ENCODE measurements at regions not wholly inside any gene's neighbourhood (a gene's known extent, or its start where the extent isn't known, plus 50 kb on each side); places are given as distances from the start of the nearest gene placed in this dataset.

DNA sequence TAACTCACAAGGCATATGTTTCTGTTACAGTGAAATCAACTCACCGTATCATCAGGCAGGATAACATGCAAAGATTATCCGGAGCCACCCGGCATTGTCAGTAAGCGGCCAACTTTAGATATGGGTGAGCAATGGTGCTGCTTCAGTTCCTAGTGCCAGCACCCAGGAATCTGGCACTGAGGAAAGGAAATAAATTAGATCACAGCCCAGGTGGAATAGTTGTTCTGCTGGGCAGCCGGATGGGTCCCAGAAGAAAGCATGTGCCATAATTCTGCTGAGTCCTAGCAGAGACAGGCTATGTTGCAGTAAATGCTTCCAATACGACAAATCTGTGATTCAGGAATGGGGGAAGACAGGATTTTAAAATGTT lies 183.6 kb upstream of the SPTLC3 start:
- Histone ChIP-seq H3K27ac (ENCODE audit: low read length in 2 of 2) (no peak overlapping the region), H3K9me3 (ENCODE audit: control extremely low read depth in 1 of 3, control insufficient read depth in 2 of 3, insufficient read depth in 1 of 3, low read length in 2 of 3) (no peaks in the 10 kb centered on the region), H3K79me2 (ENCODE audit: control insufficient read depth, insufficient read depth, low read length) (no peaks in the 10 kb centered on the region), H4K20me1 (ENCODE audit: control insufficient read depth, insufficient read depth, low read length, poor library complexity, severe bottlenecking) (no peaks in the 10 kb centered on the region), H3K9ac (ENCODE audit: low read length) (no peak overlapping the region), H2AFZ (ENCODE audit: insufficient read depth, low read depth, low read length, poor library complexity, severe bottlenecking) (no peak overlapping the region), H3K36me3 (replicated peaks in 1 of 2; ENCODE audit: control extremely low read depth in 1 of 2, control insufficient read depth in 1 of 2, extremely low read depth in 1 of 2, insufficient read depth in 2 of 2, low read length in 1 of 2) (no peaks in the 10 kb centered on the region), H3K4me1 (ENCODE audit: control insufficient read depth in 2 of 2, insufficient read depth in 2 of 2, low read length in 2 of 2) (no peaks in the 10 kb centered on the region), H3K4me2 (replicated peaks; ENCODE audit: low read depth, low read length, poor library complexity, severe bottlenecking) (no peak overlapping the region), H3K4me3 (ENCODE audit: control extremely low read depth in 1 of 5, extremely low read depth in 1 of 5, insufficient read depth in 1 of 5, low read depth in 2 of 5, low read length in 4 of 5) (no peak overlapping the region), H3K27me3 (replicated peaks in 1 of 4; ENCODE audit: control extremely low read depth in 1 of 4, control insufficient read depth in 3 of 4, insufficient read depth in 4 of 4, low read length in 3 of 4) (no peaks in the 10 kb centered on the region)
- intact Hi-C loops (cut with micrococcal nuclease) = no loop called here
- 85% methylated on average over 6 of the region's 6 CpGs for WGBS (ENCODE audit: insufficient coverage)
- no peaks in the 10 kb centered on the region for H3K4me1 Mint-ChIP-seq
- no peak for DNase-seq
- ChIA-PET CTCF (no interaction called here), POLR2A (no interaction called here)
- ATAC-seq (ENCODE audit: low read depth) = no peak
- H3K4me3 Mint-ChIP-seq = no peak overlapping the region
- TF ChIP-seq EZH2 (IDR thresholded peaks at IDR 0.05; ENCODE audit: borderline replicate concordance, insufficient read depth, low read depth, low read length, poor library complexity, severe bottlenecking) = no peak
- TF ChIP-seq, protein P1, sequence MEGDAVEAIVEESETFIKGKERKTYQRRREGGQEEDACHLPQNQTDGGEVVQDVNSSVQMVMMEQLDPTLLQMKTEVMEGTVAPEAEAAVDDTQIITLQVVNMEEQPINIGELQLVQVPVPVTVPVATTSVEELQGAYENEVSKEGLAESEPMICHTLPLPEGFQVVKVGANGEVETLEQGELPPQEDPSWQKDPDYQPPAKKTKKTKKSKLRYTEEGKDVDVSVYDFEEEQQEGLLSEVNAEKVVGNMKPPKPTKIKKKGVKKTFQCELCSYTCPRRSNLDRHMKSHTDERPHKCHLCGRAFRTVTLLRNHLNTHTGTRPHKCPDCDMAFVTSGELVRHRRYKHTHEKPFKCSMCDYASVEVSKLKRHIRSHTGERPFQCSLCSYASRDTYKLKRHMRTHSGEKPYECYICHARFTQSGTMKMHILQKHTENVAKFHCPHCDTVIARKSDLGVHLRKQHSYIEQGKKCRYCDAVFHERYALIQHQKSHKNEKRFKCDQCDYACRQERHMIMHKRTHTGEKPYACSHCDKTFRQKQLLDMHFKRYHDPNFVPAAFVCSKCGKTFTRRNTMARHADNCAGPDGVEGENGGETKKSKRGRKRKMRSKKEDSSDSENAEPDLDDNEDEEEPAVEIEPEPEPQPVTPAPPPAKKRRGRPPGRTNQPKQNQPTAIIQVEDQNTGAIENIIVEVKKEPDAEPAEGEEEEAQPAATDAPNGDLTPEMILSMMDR (IDR thresholded peaks at IDR 0.05) = no peak
- no peaks in the 10 kb centered on the region for H3K27me3 Mint-ChIP-seq
- peaks cover under 1% of the 10 kb centered on the region for H3K9me3 Mint-ChIP-seq (ENCODE audit: insufficient read depth)
- no peak overlapping the region for H3K27ac Mint-ChIP-seq

DNA sequence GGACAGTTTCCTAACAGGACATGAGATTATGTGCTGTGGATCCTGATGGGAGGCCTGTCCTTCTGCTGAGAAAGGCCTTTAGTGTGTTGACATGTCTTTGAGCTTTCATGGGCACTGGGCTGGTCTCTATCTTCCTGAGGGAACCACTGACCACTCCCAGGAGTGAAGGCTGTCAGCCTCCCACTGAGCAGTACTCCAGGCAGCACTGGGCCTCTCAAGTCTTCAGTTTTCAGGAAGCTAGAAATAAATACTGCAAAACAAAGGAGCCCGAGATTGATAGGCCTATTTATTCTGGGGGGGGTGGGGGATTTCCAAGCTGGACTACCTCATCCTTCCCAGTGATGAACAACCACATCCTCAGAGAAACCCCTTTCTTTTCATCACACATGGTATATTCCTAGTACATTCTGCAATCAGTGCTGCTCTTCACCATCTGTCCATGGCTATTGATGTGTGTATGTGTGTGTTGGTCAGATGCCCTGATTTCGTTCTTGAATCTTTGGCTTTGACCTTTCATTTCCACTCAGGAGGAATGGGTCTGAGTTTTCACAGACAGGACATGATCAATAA lies 180.9 kb upstream of the SPTLC3 start:
- no peaks in the 10 kb centered on the region for H3K79me2 ChIP-seq (ENCODE audit: control insufficient read depth, insufficient read depth, low read length)
- TF ChIP-seq, protein P1 (IDR thresholded peaks at IDR 0.05) = no peak
- no peak for TF ChIP-seq EZH2 (IDR thresholded peaks at IDR 0.05; ENCODE audit: borderline replicate concordance, insufficient read depth, low read depth, low read length, poor library complexity, severe bottlenecking)
- H3K9ac ChIP-seq (ENCODE audit: low read length) = no peak overlapping the region
- no peak for DNase-seq
- H3K9me3 ChIP-seq (ENCODE audit: control extremely low read depth in 1 of 3, control insufficient read depth in 2 of 3, insufficient read depth in 1 of 3, low read length in 2 of 3) = no peaks in the 10 kb centered on the region
- no peak overlapping the region for H3K27ac Mint-ChIP-seq
- intact Hi-C loops (cut with micrococcal nuclease) = no loop called here
- ATAC-seq (ENCODE audit: low read depth) = no peak
- no peaks in the 10 kb centered on the region for H3K4me1 ChIP-seq (ENCODE audit: control insufficient read depth in 2 of 2, insufficient read depth in 2 of 2, low read length in 2 of 2)
- H3K36me3 ChIP-seq (replicated peaks in 1 of 2; ENCODE audit: control extremely low read depth in 1 of 2, control insufficient read depth in 1 of 2, extremely low read depth in 1 of 2, insufficient read depth in 2 of 2, low read length in 1 of 2) = no peaks in the 10 kb centered on the region
- H3K9me3 Mint-ChIP-seq (ENCODE audit: insufficient read depth) = no peaks in the 10 kb centered on the region
- no peaks in the 10 kb centered on the region for H3K27me3 Mint-ChIP-seq
- 50% methylated on average over 1 of the region's 2 CpGs for WGBS (ENCODE audit: insufficient coverage)
- H3K27ac ChIP-seq (ENCODE audit: low read length in 2 of 2) = no peak overlapping the region
- no peak overlapping the region for H3K4me3 Mint-ChIP-seq
- H4K20me1 ChIP-seq (ENCODE audit: control insufficient read depth, insufficient read depth, low read length, poor library complexity, severe bottlenecking) = no peaks in the 10 kb centered on the region
- CTCF ChIA-PET = no interaction called here
- H3K27me3 ChIP-seq (replicated peaks in 1 of 4; ENCODE audit: control extremely low read depth in 1 of 4, control insufficient read depth in 3 of 4, insufficient read depth in 4 of 4, low read length in 3 of 4) = no peaks in the 10 kb centered on the region
- H3K4me1 Mint-ChIP-seq = no peaks in the 10 kb centered on the region
- H3K4me2 ChIP-seq (replicated peaks; ENCODE audit: low read depth, low read length, poor library complexity, severe bottlenecking) = no peak overlapping the region
- H3K4me3 ChIP-seq (ENCODE audit: control extremely low read depth in 1 of 5, extremely low read depth in 1 of 5, insufficient read depth in 1 of 5, low read depth in 2 of 5, low read length in 4 of 5) = no peak overlapping the region
- H2AFZ ChIP-seq (ENCODE audit: insufficient read depth, low read depth, low read length, poor library complexity, severe bottlenecking) = no peak overlapping the region
- POLR2A ChIA-PET = no interaction called here

Measured in B cell (primary cell).